DND-41 (cell line): ENCODE measurements at regions not wholly inside any gene's neighbourhood (a gene's known extent, or its start where the extent isn't known, plus 50 kb on each side); places are given as distances from the start of the nearest gene placed in this dataset.

Experiments
- ATAC-seq: fragments of 200-7000 bp; cut with Tn5 transposase; 3 replicates; pipeline ENCODE4 v1.9.1; 2021; ENCODE audit warnings: low read depth; ENCODE audit not compliant: insufficient read depth
- DNase-seq: peaks from one replicate; pipeline ENCODE4 v3.0.0-alpha.2; 2020
- H2AFZ ChIP-seq: 2 replicates; pipeline ENCODE4 v1.6.0; 2012; ENCODE audit warnings: low read depth, low read length
- H3K27ac ChIP-seq: 2 replicates; pipeline ENCODE4 v1.5.1; 2012; ENCODE audit warnings: low read length, inconsistent platforms
- H3K27me3 ChIP-seq: fragments of 200-600 bp; sonication (generic); 2 replicates; pipeline ENCODE4 v1.6.0; 2012; ENCODE audit warnings: low read length, mild to moderate bottlenecking, inconsistent platforms; ENCODE audit not compliant: insufficient read depth, poor library complexity
- H3K36me3 ChIP-seq: 2 replicates; pipeline ENCODE4 v1.5.1; 2012; ENCODE audit warnings: low read length, inconsistent platforms; ENCODE audit not compliant: insufficient read depth
- H3K4me1 ChIP-seq: 2 replicates; pipeline ENCODE4 v1.5.1; 2012; ENCODE audit warnings: mild to moderate bottlenecking, low read length; ENCODE audit not compliant: insufficient read depth
- H3K4me2 ChIP-seq: 2 replicates; pipeline ENCODE4 v1.6.0; 2012; ENCODE audit warnings: mild to moderate bottlenecking, moderate library complexity, low read length, inconsistent platforms; ENCODE audit not compliant: insufficient read depth
- H3K4me3 ChIP-seq, 2 experiments: fragments of 200-600 bp in 1 of 2; shearing (Covaris generic) in 1 of 2; 2 replicates each; pipeline ENCODE4 v1.5.1; 2012 to 2016; ENCODE audit warnings: inconsistent platforms in 2 of 2, low read length in 2 of 2, mild to moderate bottlenecking in 2 of 2, low read depth in 1 of 2, moderate library complexity in 1 of 2
- H3K79me2 ChIP-seq: 2 replicates; pipeline ENCODE4 v1.6.0; 2012; ENCODE audit warnings: low read length, inconsistent platforms; ENCODE audit not compliant: insufficient read depth
- H3K9ac ChIP-seq: 2 replicates; pipeline ENCODE4 v1.6.0; 2012; ENCODE audit warnings: low read depth, mild to moderate bottlenecking, inconsistent platforms, low read length, moderate library complexity
- H3K9me3 ChIP-seq: 2 replicates; pipeline ENCODE4 v1.5.1; 2012; ENCODE audit warnings: low read length, moderate library complexity, mild to moderate bottlenecking, inconsistent platforms; ENCODE audit not compliant: insufficient read depth, severe bottlenecking
- H4K20me1 ChIP-seq: 2 replicates; pipeline ENCODE4 v1.6.0; 2012; ENCODE audit warnings: low read length; ENCODE audit not compliant: insufficient read depth
- CTCF ChIP-seq: IDR thresholded peaks from 2 replicates; pipeline ENCODE4 v1.5.1; 2012; ENCODE audit warnings: borderline replicate concordance, low read length, moderate library complexity, mild to moderate bottlenecking; ENCODE audit not compliant: poor library complexity, severe bottlenecking; ENCODE audit errors: extremely low read depth
- EZH2 ChIP-seq: IDR thresholded peaks from 3 replicates; pipeline ENCODE4 v1.6.1; 2012; ENCODE audit warnings: borderline replicate concordance, low read depth, mild to moderate bottlenecking, moderate library complexity, low read length, inconsistent platforms; ENCODE audit not compliant: severe bottlenecking

GRCh38 chr13:78215458-78216108 is 297.0 kb upstream of the EDNRB start:
- ATAC-seq: no peak
- H2AFZ ChIP-seq: no peak overlapping the region
- no peak for DNase-seq

GRCh38 chr13:78201411-78201810 is 282.8 kb upstream of the EDNRB start:
- Histone ChIP-seq H3K4me3 (no peak overlapping the region), H3K27ac (no peak overlapping the region), H4K20me1 (no peaks in the 10 kb centered on the region), H3K9ac (no peak overlapping the region), H3K27me3 (no peaks in the 10 kb centered on the region), H2AFZ (no peak overlapping the region), H3K36me3 (no peaks in the 10 kb centered on the region), H3K4me1 (no peaks in the 10 kb centered on the region), H3K79me2 (no peaks in the 10 kb centered on the region), H3K4me2 (no peak overlapping the region), H3K9me3 (no peaks in the 10 kb centered on the region)
- TF ChIP-seq CTCF (no peak), EZH2 (no peak)
- ATAC-seq (no peak), DNase-seq (no peak)

More at GRCh38 chr13:78215458-78216108, 297.0 kb upstream of the EDNRB start:
- Histone ChIP-seq H4K20me1 (no peaks in the 10 kb centered on the region), H3K4me2 (no peak overlapping the region), H3K27ac (no peak overlapping the region), H3K27me3 (peaks cover 2% of the 10 kb centered on the region), H3K79me2 (no peaks in the 10 kb centered on the region), H3K4me1 (no peaks in the 10 kb centered on the region), H3K9ac (no peak overlapping the region), H3K4me3 (no peak overlapping the region), H3K9me3 (no peaks in the 10 kb centered on the region), H3K36me3 (no peaks in the 10 kb centered on the region)
- TF ChIP-seq CTCF (no peak), EZH2 (no peak)

- H3K27me3 ChIP-seq: no peaks in the 10 kb centered on the region
- TF ChIP-seq CTCF: no peak
- no peak for TF ChIP-seq EZH2
- H3K9ac ChIP-seq: no peak overlapping the region
- H4K20me1 ChIP-seq: no peaks in the 10 kb centered on the region
- H3K36me3 ChIP-seq: no peaks in the 10 kb centered on the region
- H3K4me3 ChIP-seq: no peak overlapping the region
- no peaks in the 10 kb centered on the region for H3K79me2 ChIP-seq
- no peak overlapping the region for H2AFZ ChIP-seq
- ATAC-seq: no peak
- H3K4me2 ChIP-seq: no peak overlapping the region
- no peaks in the 10 kb centered on the region for H3K4me1 ChIP-seq
- H3K27ac ChIP-seq: no peak overlapping the region
- H3K9me3 ChIP-seq: no peaks in the 10 kb centered on the region
- DNase-seq: no peak
Observed at GRCh38 chr13:78198821-78199220, 280.2 kb upstream of the EDNRB start.
